Activated naive CD4-positive, alpha-beta T cell treated with anti-CD3 and anti-CD28 coated beads, Interleukin-2, amount 10 ng/mL, durations not matched to agents 7 days and 5 days (primary cell): ENCODE measurements at regions not wholly inside any gene's neighbourhood (a gene's known extent, or its start where the extent isn't known, plus 50 kb on each side); places are given as distances from the start of the nearest gene placed in this dataset.
"Not testable (repeated sequence)": the region's sequence is repeated elsewhere in the genome, so short reads cannot be mapped to it uniquely, and the experiment has no call there.

Source experiments
- CTCF ChIA-PET: fragments of 350-600 bp; sonication (Branson Sonifier 250); formaldehyde crosslinking; loops from one replicate; lab custom pipeline; 2021; ENCODE audit warnings: antibody characterized with exemption; lab: Charles Lee
- DNase-seq: peaks from one replicate; pipeline ENCODE4 v3.0.0-alpha.2; 2020
- H3K27ac Mint-ChIP-seq: one replicate; pipeline ENCODE4 v1.8.0; 2021; ENCODE audit warnings: mild to moderate bottlenecking, moderate library complexity, mixed read lengths
- H3K27me3 Mint-ChIP-seq: one replicate; pipeline ENCODE4 v1.8.0; 2021; ENCODE audit warnings: mild to moderate bottlenecking, mixed read lengths
- H3K36me3 Mint-ChIP-seq: one replicate; pipeline ENCODE4 v1.8.0; 2021; ENCODE audit warnings: mixed read lengths
- H3K4me1 Mint-ChIP-seq: one replicate; pipeline ENCODE4 v1.8.0; 2021; ENCODE audit warnings: mixed read lengths
- H3K4me3 Mint-ChIP-seq: one replicate; pipeline ENCODE4 v1.8.0; 2021; ENCODE audit warnings: mild to moderate bottlenecking, moderate library complexity, mixed read lengths
- H3K9me3 Mint-ChIP-seq: one replicate; pipeline ENCODE4 v1.8.0; 2021; ENCODE audit warnings: mixed read lengths

DNA sequence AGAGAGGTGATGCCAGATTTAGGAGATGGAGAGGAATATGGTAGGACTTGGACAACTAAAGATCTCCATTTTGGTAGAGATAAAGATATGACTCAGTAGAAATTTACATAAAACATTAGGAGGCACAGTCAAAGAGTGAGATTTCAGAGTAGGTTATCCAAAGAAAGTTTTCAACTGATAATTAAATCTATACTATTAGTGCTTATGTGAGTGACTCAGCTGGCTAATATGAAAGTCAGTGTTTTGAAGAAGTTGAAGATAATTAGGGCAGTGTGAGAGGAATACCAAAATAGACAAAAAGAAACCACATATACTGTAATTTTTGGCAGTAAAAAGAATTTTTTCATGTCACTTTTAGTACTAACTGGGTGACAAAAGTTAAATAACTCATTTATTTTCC lies 712.8 kb upstream of the HS3ST5 start:
- CTCF ChIA-PET: no interaction called here
- Mint-ChIP-seq H3K9me3 (peaks cover 6% of the 10 kb centered on the region), H3K4me3 (no peak overlapping the region), H3K27me3 (no peaks in the 10 kb centered on the region), H3K36me3 (no peaks in the 10 kb centered on the region), H3K27ac (no peak overlapping the region), H3K4me1 (no peaks in the 10 kb centered on the region)
- DNase-seq: no peak

DNA sequence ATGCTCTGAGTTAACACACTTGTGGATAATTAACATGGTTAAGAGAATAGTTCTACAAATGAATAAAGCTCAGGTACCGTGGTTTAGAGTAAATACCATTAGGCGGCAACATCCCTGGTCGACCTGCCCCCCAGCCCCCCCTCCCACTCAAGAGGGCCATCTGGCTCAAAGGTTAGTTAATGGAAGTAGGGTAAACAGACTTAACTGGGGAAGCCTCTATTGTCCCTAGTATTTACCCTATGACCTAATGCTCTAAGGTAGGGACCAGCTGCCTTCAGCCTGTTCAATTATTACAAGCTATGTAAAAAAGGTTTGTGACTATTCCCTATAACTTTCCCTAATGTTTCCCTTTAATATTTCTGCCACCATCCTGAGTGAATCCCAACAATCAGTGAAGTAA lies 711.4 kb upstream of the HS3ST5 start:
- CTCF ChIA-PET: not testable (repeated sequence)

DNA sequence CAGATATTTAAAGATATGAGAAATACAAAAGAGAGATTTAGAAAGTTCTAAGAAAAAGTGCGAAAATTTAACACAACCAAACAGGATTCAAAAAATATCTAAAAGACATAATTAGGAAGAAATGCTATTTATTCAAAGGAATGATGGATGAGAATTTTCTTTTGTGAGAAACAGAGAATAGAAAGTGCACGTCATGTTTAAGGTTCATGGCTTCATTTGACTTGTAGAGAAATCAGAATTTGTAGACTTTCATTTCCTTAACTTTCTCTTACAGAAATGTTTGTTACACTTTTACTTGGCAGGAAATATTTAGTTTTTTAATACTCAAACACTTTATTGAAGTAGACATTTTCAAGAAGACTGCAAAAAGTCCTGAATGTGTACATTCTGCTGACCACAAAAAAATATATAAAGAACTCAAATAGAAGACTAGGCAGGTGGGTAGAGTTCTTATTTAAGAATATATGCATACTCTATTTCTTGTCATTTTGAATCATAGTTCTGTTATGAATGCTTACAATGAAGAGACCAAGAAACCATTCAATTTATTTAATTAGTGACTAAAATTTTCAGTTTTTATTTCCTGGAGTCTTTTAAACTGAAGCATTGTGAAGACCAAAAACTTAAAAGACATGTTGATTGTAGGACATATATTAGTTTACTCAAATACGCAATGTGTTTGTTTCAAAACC lies 710.5 kb upstream of the HS3ST5 start:
- Mint-ChIP-seq H3K27me3 (no peaks in the 10 kb centered on the region), H3K4me3 (no peak overlapping the region), H3K4me1 (no peaks in the 10 kb centered on the region), H3K36me3 (no peaks in the 10 kb centered on the region), H3K27ac (no peak overlapping the region), H3K9me3 (peaks cover 4% of the 10 kb centered on the region)
- no peak for DNase-seq
- CTCF ChIA-PET: no interaction called here

More for the DNA sequence above, 711.4 kb upstream of the HS3ST5 start:
- H3K9me3 Mint-ChIP-seq, H3K27ac Mint-ChIP-seq, DNase-seq, H3K27me3 Mint-ChIP-seq, H3K4me1 Mint-ChIP-seq, H3K36me3 Mint-ChIP-seq, H3K4me3 Mint-ChIP-seq: not testable (repeated sequence)

DNA sequence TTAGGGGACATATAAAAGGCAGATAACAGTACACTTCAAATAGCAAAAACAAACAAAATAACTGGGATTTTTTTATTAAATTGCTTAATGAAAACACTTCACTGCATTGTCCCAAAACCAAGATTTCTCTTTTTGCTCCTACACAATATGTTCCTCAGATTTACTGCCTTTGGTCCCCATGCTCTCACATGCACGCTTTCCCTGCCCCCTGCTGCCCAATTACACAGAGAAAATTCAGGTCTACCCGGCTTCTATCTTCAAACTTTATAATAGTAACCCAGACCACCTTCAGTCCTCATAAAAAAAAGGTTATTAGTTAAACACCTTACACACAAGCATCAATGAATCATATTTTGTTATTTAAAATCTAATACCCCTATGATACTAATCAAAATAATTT lies 673.8 kb upstream of the HS3ST5 start:
- H3K36me3 Mint-ChIP-seq: no peaks in the 10 kb centered on the region
- no peak overlapping the region for H3K27ac Mint-ChIP-seq
- H3K4me1 Mint-ChIP-seq: no peaks in the 10 kb centered on the region
- no peaks in the 10 kb centered on the region for H3K27me3 Mint-ChIP-seq
- no peak overlapping the region for H3K4me3 Mint-ChIP-seq
- CTCF ChIA-PET: no interaction called here
- H3K9me3 Mint-ChIP-seq: no peaks in the 10 kb centered on the region
- no peak for DNase-seq

DNA sequence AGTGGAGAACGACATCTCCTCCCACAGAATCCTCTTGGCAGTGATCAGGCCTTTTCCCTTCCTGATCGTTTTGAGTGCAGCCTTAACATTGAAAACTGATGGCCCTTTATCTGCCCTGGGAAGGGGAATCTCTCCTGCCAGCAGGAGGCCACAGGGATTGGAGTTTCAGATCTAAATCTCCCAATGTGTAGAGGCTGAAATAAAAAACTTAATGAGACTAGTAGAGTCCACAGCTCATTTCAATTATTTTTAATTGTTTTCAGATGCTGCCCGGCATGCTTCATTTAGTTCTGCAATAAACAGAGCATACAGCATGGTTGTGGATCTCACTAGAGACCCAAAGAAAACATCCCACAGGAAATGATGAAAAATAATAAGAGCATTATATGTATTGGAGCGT lies 662.2 kb upstream of the HS3ST5 start:
- Mint-ChIP-seq H3K36me3 (no peaks in the 10 kb centered on the region), H3K4me1 (no peaks in the 10 kb centered on the region), H3K27ac (no peak overlapping the region), H3K9me3 (peaks cover 7% of the 10 kb centered on the region), H3K4me3 (no peak overlapping the region), H3K27me3 (no peaks in the 10 kb centered on the region)
- no peak for DNase-seq
- CTCF ChIA-PET: no interaction called here

DNA sequence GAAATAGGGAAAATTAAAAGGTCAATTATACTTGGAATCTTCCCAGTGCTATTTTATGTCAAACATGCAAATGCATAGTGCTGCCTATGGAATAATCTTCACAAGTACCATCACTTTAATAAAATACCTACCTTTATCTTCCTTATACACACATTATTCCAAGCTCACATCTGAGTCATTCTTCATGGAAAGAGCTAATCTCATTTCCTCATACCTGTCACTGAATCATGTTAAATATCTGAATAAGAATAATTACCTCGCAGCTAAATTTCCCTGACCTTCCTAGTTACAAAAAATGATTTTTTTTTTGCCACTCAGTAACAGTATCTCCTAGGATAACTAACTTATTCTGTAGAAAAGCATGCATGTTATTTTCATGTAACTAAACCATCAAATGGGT lies 661.4 kb upstream of the HS3ST5 start:
- CTCF ChIA-PET: no interaction called here
- H3K27me3 Mint-ChIP-seq: no peaks in the 10 kb centered on the region
- no peak for DNase-seq
- no peak overlapping the region for H3K27ac Mint-ChIP-seq
- H3K9me3 Mint-ChIP-seq: peaks cover 5% of the 10 kb centered on the region
- no peaks in the 10 kb centered on the region for H3K4me1 Mint-ChIP-seq
- no peaks in the 10 kb centered on the region for H3K36me3 Mint-ChIP-seq
- H3K4me3 Mint-ChIP-seq: no peak overlapping the region

DNA sequence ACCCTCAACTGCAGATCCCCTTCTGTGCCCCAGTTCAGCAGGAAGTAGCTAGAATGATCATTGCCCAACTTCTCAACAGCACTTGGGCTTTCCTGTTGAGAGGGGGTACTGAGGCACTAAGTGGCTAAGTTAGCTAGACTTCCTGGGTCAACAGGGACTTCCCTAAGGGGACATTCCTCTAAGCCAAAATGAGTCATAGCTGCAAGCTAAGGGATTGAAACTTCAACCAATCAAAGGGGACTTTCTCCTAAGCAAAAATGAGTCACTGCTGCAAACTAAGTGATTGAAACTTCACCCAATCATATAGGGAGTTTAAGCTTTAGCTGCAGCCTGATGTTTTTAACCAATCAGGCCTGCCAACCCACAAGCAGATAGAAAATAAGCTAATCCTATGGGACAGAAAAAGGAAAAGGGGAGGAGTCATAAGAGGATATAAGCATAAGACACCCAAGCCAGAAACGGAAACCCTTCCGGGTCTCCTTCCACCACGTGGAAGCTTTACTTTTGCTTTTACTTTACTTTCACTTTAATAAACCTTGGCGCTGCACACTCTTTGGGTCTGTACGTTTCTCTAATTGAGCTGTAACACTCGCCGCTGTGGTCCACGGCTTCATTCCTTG lies 659.0 kb upstream of the HS3ST5 start:
- H3K27ac Mint-ChIP-seq: no peak overlapping the region
- no peak overlapping the region for H3K4me3 Mint-ChIP-seq
- no peak for DNase-seq

DNA sequence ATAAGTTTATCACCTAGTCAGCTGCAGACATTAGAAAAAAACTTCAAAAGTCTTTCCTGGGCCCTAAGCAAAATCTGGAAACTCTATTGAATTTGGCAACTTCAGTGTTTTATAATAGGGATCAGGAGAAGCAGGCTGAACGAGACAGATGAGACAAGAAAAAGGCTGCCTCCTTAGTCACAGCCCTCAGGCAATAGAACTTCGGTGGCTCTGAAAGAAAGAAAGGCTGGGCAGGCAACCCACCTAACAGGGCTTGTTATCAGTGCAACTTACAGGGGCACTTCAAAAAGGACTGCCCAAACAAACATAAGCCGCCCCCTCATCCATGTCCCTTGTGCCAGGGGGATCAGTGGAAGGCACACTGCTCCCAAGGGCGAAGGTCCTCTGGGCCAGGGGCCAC lies 657.9 kb upstream of the HS3ST5 start:
- H3K4me1 Mint-ChIP-seq: no peaks in the 10 kb centered on the region
- H3K4me3 Mint-ChIP-seq: no peak overlapping the region
- H3K27me3 Mint-ChIP-seq: no peaks in the 10 kb centered on the region
- no peak for DNase-seq
- no peaks in the 10 kb centered on the region for H3K36me3 Mint-ChIP-seq
- H3K9me3 Mint-ChIP-seq: peaks cover 5% of the 10 kb centered on the region
- CTCF ChIA-PET: no interaction called here
- no peak overlapping the region for H3K27ac Mint-ChIP-seq

More for the DNA sequence above, 659.0 kb upstream of the HS3ST5 start:
- H3K27me3 Mint-ChIP-seq: no peaks in the 10 kb centered on the region
- H3K9me3 Mint-ChIP-seq: peaks cover 5% of the 10 kb centered on the region
- CTCF ChIA-PET: no interaction called here
- H3K36me3 Mint-ChIP-seq: no peaks in the 10 kb centered on the region
- H3K4me1 Mint-ChIP-seq: no peaks in the 10 kb centered on the region

DNA sequence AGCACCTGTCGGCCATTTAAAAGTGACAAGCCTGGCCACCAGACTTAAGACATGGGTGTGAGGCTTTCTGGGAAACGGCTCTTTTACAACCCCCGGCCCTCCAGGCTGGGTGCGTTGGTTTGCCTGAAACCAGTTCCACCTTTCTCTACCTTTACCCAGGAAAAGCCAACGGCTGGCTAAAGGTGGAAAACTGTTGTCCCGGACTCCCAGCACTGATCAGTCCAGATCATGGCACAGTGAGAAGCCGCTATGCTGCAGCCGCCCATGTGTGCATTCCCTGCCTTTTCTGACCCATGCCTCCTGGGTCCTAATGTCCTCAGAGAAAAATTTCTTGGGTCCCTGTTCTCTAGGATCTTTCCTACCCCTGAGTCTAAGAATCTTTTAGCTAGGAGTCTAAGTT lies 655.7 kb upstream of the HS3ST5 start:
- CTCF ChIA-PET: no interaction called here
- Mint-ChIP-seq H3K4me3 (no peak overlapping the region), H3K9me3 (peaks cover 5% of the 10 kb centered on the region), H3K27ac (no peak overlapping the region), H3K4me1 (no peaks in the 10 kb centered on the region), H3K27me3 (no peaks in the 10 kb centered on the region), H3K36me3 (no peaks in the 10 kb centered on the region)
- no peak for DNase-seq

DNA sequence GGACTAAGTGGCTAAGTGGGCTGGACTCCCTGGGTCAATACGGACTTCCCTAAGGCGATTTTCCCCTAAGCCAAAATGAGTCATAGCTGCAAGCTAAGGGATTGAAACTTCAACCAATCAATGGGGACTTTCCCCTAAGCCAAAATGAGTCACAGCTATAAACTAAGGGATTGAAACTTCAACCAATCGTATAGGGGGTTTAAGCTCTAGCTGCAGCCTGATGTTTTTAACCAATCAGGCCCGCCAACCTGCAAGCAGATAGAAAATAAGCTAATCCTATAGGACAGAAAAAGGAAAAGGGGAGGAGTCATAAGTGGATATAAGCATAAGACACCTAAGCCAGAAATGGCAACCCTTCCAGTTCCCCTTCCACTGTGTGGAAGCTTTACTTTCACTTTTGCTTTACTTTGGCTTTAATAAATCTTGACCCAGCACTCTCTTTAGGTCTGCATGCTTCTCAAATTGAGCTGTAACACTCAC lies 655.0 kb upstream of the HS3ST5 start:
- Mint-ChIP-seq H3K36me3 (no peaks in the 10 kb centered on the region), H3K4me3 (no peak overlapping the region), H3K9me3 (peaks cover 5% of the 10 kb centered on the region), H3K27ac (no peak overlapping the region), H3K27me3 (no peaks in the 10 kb centered on the region), H3K4me1 (no peaks in the 10 kb centered on the region)
- no peak for DNase-seq
- CTCF ChIA-PET: no interaction called here

DNA sequence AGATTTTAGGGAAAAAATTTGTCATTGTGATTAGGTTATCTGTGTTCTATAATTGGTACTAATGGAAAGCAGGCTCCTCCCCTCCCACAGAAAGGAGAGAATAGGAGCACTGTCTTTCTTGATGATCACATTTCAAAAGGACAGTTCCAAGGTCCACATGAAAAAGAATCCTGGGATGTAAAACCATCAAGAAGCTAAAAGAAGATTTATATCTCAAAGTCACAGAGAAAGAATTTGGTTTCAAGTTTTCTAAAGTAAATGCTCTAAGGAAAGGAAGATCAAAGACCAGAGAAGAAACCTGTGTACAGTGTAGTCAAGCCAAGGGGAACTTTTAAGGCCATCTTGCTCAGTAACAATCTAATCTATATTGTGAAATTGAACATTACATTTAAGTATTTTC lies 652.7 kb upstream of the HS3ST5 start:
- Mint-ChIP-seq H3K9me3 (peaks cover 3% of the 10 kb centered on the region), H3K4me1 (no peaks in the 10 kb centered on the region), H3K4me3 (no peak overlapping the region), H3K27ac (no peak overlapping the region), H3K36me3 (no peaks in the 10 kb centered on the region), H3K27me3 (no peaks in the 10 kb centered on the region)
- DNase-seq: no peak
- CTCF ChIA-PET: no interaction called here

DNA sequence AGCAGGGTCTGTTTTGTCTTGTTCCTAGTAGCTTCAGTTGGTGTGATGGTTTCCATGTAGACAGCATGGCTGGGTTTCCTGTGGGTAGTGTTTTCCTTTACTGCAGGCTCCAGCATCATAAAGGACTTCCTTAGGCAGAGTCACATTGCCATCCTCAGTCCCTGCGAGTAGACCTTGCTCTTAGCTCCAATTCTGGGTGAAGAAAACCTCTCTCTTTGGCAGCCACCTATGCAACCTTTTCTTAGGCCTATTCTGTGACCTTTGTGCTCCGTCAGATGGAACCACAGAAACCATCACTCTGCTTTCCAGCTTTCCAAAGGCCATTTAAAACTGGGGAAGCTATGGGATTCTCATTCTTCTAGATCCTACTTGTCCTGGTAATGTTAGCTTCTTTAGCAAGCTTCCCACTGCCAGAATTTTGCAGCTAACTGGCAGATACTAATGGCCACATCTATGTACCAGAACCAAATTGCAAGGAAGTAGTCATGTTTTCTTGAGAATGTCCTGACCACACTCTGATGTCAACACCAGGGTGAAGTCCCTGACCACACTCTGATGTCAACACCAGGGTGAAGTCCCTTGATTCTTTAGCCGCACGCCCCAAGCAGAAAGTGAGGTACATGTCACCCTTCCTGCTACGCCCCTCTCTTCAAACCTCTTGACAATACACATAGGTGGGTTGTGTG lies 646.6 kb upstream of the HS3ST5 start:
- DNase-seq: no peak
- no peaks in the 10 kb centered on the region for H3K4me1 Mint-ChIP-seq
- no peaks in the 10 kb centered on the region for H3K27me3 Mint-ChIP-seq
- no peaks in the 10 kb centered on the region for H3K36me3 Mint-ChIP-seq
- H3K27ac Mint-ChIP-seq: no peak overlapping the region
- H3K4me3 Mint-ChIP-seq: no peak overlapping the region
- no peaks in the 10 kb centered on the region for H3K9me3 Mint-ChIP-seq
- CTCF ChIA-PET: no interaction called here

DNA sequence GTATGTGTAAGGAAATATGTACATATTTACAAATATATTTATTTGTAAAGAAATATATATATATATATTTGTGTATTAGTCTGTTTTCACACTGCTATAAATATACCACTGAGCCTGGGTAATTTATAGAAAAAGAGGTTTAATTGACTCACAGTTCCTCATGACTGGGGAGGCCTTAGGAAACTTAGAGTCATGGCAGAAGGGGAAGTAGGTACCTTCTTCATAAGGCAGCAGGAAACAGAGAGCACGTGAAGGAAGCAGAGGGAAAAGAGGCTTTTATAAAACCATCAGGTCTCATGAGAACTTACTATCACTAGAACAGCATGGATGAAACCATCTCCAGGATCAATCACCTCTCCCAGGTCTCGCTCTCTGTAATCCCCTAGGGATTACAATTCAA lies 644.5 kb upstream of the HS3ST5 start:
- no peak for DNase-seq
- Mint-ChIP-seq H3K27me3 (no peaks in the 10 kb centered on the region), H3K4me1 (no peaks in the 10 kb centered on the region), H3K27ac (no peak overlapping the region), H3K36me3 (no peaks in the 10 kb centered on the region), H3K4me3 (no peak overlapping the region), H3K9me3 (no peaks in the 10 kb centered on the region)
- CTCF ChIA-PET: no interaction called here

DNA sequence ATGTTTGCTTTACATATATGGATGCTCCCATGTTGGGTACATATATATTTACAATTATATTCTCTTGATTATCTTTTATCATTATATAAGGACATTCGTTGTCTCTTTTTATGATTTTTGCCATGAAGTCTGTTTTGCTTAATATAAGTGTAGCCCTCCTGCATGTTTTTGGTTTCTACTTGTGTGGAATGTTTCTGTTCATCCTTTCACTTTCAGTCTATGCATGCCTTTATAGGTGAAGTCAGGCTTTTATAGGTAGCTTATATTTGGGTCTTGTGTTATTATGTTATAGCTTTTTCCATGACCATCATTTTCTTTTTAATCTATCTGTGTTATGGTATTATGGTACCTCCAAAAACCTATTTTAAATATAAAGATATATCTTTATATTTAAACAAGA lies 612.5 kb upstream of the HS3ST5 start:
- CTCF ChIA-PET: no interaction called here
- no peak overlapping the region for H3K27ac Mint-ChIP-seq
- H3K4me3 Mint-ChIP-seq: no peak overlapping the region
- no peaks in the 10 kb centered on the region for H3K36me3 Mint-ChIP-seq
- H3K9me3 Mint-ChIP-seq: peaks cover 4% of the 10 kb centered on the region
- H3K27me3 Mint-ChIP-seq: no peaks in the 10 kb centered on the region
- DNase-seq: no peak
- H3K4me1 Mint-ChIP-seq: no peaks in the 10 kb centered on the region

DNA sequence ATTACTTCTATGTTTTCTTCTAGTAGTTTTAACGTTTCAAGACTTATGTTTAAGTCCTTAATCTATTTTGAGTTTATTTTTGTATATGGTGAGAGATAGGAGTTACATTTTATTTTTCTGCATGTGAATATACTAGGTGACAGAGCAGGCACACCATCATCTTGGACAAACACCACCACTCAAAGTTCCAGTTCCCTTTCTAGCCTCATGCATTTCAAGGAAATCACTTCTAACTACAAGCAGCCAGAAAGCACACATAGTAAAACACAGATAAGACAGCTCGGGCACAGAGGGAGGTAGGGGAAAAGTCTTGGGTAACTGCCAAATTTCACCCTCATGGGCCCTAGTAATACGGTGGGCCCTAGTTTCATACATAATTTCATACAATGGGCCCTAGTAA lies 609.4 kb upstream of the HS3ST5 start:
- peaks cover 2% of the 10 kb centered on the region for H3K9me3 Mint-ChIP-seq
- H3K4me1 Mint-ChIP-seq: no peaks in the 10 kb centered on the region
- H3K36me3 Mint-ChIP-seq: no peaks in the 10 kb centered on the region
- DNase-seq: no peak
- CTCF ChIA-PET: no interaction called here
- no peaks in the 10 kb centered on the region for H3K27me3 Mint-ChIP-seq
- no peak overlapping the region for H3K27ac Mint-ChIP-seq
- H3K4me3 Mint-ChIP-seq: no peak overlapping the region
